ENCODE measurements at regions not wholly inside any gene's neighbourhood (a gene's known extent, or its start where the extent isn't known, plus 50 kb on each side); places are given as distances from the start of the nearest gene placed in this dataset.
"Not testable (repeated sequence)": the region's sequence is repeated elsewhere in the genome, so short reads cannot be mapped to it uniquely, and the experiment has no call there.

- H3K4me3 ChIP-seq; H3K4me1 ChIP-seq (replicated peaks in 1 of 2); in situ Hi-C loops (cut with MboI; ENCODE audit: low pct_unique_long_range_greater_than_20kb in 2 of 9, low sequenced_read_pairs in 9 of 9, unreplicated experiment in 9 of 9); H3K27ac ChIP-seq; ATAC-seq (replicated peaks in 6 of 8): not testable (repeated sequence)
- 100% methylated on average over 1 of the region's 1 CpG; no CpG with 5 or more reads in 9 of the 10 experiments for WGBS, 10 experiments
Observed at GRCh38 chr1:148397516-148397915, 85.6 kb downstream of the PPIAL4G start.

GRCh38 chr1:148392505-148392904 is 90.6 kb downstream of the PPIAL4G start:
- H3K4me1 ChIP-seq (replicated peaks in 1 of 2); in situ Hi-C loops (cut with MboI; ENCODE audit: low pct_unique_long_range_greater_than_20kb in 2 of 9, low sequenced_read_pairs in 9 of 9, unreplicated experiment in 9 of 9); H3K27ac ChIP-seq; H3K4me3 ChIP-seq; ATAC-seq (replicated peaks in 6 of 8): not testable (repeated sequence)
- WGBS, 10 experiments, result 63 to 100% (median 94%) methylated on average over 2 of the region's 2 CpGs; no CpG with 5 or more reads in 5 of the 10 experiments

DNA sequence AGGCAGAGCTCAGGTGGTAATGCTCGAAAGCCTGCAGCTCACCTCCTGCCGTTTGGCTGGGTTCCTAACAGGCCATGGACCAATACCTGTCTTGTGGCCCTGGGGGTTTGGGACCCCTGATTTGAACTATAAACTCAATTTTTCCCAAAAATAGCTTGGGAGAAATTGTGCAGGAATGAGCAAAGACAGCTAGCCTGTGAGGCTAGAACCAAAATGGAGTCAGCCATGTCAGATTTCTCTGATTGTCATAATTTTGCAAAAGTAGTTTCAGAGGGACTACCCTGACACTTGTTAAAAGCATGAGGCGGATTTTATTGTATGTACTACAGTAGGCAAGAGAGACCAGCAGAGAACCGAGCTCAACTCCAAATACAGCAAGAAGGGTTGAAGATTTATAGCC is 91.8 kb downstream of the PPIAL4G start:
- ATAC-seq (replicated peaks in 6 of 8), result not testable (repeated sequence)
- WGBS, 10 experiments, result 80 to 100% (median 93%) methylated on average over 1 to 4 of the region's 4 CpGs; no CpG with 5 or more reads in 5 of the 10 experiments

DNA sequence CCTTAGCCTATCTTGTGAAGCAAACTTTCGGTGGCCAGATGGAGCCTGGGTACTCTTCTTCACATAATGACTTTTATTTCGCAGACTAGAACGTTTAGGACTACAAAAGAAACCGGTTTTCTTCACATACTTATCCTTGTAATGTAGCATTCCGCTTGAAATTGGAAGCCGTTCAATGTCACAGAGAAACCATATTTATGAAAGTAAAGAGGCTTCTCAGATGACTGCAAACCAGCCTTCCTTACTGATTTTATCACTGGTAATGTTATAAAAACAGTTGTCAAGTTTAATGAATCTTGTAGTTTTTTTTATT is 94.1 kb downstream of the PPIAL4G start:
- Histone ChIP-seq H3K4me3 (peak overlapping the region; percentile 17 to 40 (median 35)), H3K4me1 (replicated peaks in 1 of 2) (peaks cover 0 to 3% of the 10 kb centered on the region in 2 donors), H3K27ac (peak overlapping the region; percentile 80 to 96)
- 0 to 67% (median 35%) methylated on average over 3 to 6 of the region's 6 CpGs for WGBS, 10 experiments
- in situ Hi-C loops (cut with MboI; ENCODE audit: low pct_unique_long_range_greater_than_20kb in 2 of 9, low sequenced_read_pairs in 9 of 9, unreplicated experiment in 9 of 9), result no loop called here
- no peak for ATAC-seq (replicated peaks in 6 of 8)

More for the DNA sequence above, 91.8 kb downstream of the PPIAL4G start:
- in situ Hi-C loops (cut with MboI; ENCODE audit: low pct_unique_long_range_greater_than_20kb in 2 of 9, low sequenced_read_pairs in 9 of 9, unreplicated experiment in 9 of 9); H3K27ac ChIP-seq; H3K4me1 ChIP-seq (replicated peaks in 1 of 2); H3K4me3 ChIP-seq: not testable (repeated sequence)

DNA sequence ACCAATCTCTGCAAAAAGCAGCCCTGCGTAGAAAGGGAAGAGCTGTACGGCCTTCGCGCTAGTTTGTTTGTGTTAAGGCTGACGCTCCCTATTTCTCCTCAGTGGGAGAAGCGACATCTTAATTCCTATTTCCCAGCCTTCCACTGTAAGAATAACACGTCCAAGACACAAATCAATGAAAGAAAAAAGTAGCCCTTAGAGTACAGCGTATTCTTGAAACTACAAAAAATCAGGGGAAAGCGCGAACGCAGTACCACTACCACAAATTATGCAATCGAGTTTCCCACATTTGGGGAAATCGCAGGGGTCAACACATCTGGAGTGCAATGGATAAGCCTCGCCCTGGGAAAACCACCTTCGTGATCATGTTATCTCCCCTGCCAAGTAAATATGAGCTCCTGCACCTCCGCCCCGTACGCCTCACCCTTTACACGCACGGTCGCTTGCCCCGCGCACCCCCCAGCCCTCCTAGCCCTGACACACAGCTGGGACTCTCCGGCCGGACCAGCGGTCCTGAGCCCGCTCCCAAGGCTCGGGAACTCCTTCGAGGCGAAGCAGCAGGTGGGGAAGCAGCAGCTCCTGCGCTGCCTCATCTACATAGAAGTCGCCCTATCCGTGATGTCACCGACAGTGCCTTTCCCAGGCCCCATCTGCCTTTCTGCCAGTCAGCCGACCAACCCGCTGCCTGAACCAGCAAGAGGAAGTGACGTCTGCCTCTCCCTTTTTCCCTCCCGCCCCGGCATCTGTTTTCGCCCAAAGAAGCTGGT is 94.7 kb downstream of the PPIAL4G start:
- WGBS, 10 experiments, result 4 to 54% (median 26%) methylated on average over 2 to 26 of the region's 40 CpGs; no CpG with 5 or more reads in 1 of the 10 experiments
- peak overlapping the region; percentile 31 to 40 (median 35) for H3K4me3 ChIP-seq
- peak; percentile 87 to 94 (median 92) for ATAC-seq (replicated peaks in 6 of 8)
- in situ Hi-C loops (cut with MboI; ENCODE audit: low pct_unique_long_range_greater_than_20kb in 2 of 9, low sequenced_read_pairs in 9 of 9, unreplicated experiment in 9 of 9), result no loop called here
- H3K27ac ChIP-seq, result peak overlapping the region; percentile 80 to 96
- peaks cover 0 to 3% of the 10 kb centered on the region in 2 donors for H3K4me1 ChIP-seq (replicated peaks in 1 of 2)

DNA sequence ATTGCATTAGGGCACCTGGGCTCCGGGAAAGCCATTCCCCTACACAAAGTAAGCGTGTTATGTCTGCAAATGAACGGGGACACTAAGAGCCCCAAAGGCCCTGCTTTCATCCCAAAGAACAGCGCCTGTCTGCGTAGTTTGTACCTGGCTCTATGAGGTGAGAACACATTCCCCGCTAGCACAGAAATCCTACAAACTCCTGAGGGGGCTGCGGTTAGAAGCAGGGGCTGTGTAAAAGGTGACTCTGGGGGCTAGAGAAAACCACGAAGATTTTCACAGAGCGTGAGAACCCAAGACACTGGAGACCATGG is 95.2 kb downstream of the PPIAL4G start:
- ATAC-seq (replicated peaks in 6 of 8); H3K4me1 ChIP-seq (replicated peaks in 1 of 2); in situ Hi-C loops (cut with MboI; ENCODE audit: low pct_unique_long_range_greater_than_20kb in 2 of 9, low sequenced_read_pairs in 9 of 9, unreplicated experiment in 9 of 9): not testable (repeated sequence)
- WGBS, 10 experiments, result 0 to 64% (median 42%) methylated on average over 1 to 9 of the region's 9 CpGs; no CpG with 5 or more reads in 1 of the 10 experiments
- Histone ChIP-seq H3K4me3 (peak overlapping the region in 2 of 5 donors; percentile 37 to 40), H3K27ac (peak overlapping the region in 1 of 2 donors; percentile 80)

- in situ Hi-C loops (cut with MboI; ENCODE audit: low pct_unique_long_range_greater_than_20kb in 2 of 9, low sequenced_read_pairs in 9 of 9, unreplicated experiment in 9 of 9); ATAC-seq (replicated peaks in 6 of 8); H3K4me1 ChIP-seq (replicated peaks in 1 of 2); H3K27ac ChIP-seq: not testable (repeated sequence)
- WGBS, 10 experiments, result 66 to 88% (median 85%) methylated on average over 1 to 18 of the region's 18 CpGs; no CpG with 5 or more reads in 1 of the 10 experiments
- H3K4me3 ChIP-seq, result peak overlapping the region in 1 of 5 donors; percentile 40
Observed at GRCh38 chr1:148387122-148387948, 95.8 kb downstream of the PPIAL4G start.

- WGBS, 10 experiments, result 20 to 100% (median 92%) methylated on average over 1 of the region's 1 CpG; no CpG with 5 or more reads in 4 of the 10 experiments
- peaks cover 0 to 3% of the 10 kb centered on the region in 2 donors for H3K4me1 ChIP-seq (replicated peaks in 1 of 2)
- no peak for ATAC-seq (replicated peaks in 6 of 8)
- no peak overlapping the region for H3K27ac ChIP-seq
- in situ Hi-C loops (cut with MboI; ENCODE audit: low pct_unique_long_range_greater_than_20kb in 2 of 9, low sequenced_read_pairs in 9 of 9, unreplicated experiment in 9 of 9), result no loop called here
- no peak overlapping the region for H3K4me3 ChIP-seq
Observed at GRCh38 chr1:148386617-148387016, 96.5 kb downstream of the PPIAL4G start.

- ATAC-seq (replicated peaks in 6 of 8); H3K27ac ChIP-seq; in situ Hi-C loops (cut with MboI; ENCODE audit: low pct_unique_long_range_greater_than_20kb in 2 of 9, low sequenced_read_pairs in 9 of 9, unreplicated experiment in 9 of 9); H3K4me3 ChIP-seq; H3K4me1 ChIP-seq (replicated peaks in 1 of 2): not testable (repeated sequence)
- 80 to 100% (median 94%) methylated on average over 1 to 4 of the region's 4 CpGs; no CpG with 5 or more reads in 6 of the 10 experiments for WGBS, 10 experiments
Observed at GRCh38 chr1:148386031-148386398, 97.1 kb downstream of the PPIAL4G start.

GRCh38 chr1:148385371-148386030 is 97.6 kb downstream of the PPIAL4G start:
- WGBS, 10 experiments, result 44 to 80% (median 67%) methylated on average over 1 to 4 of the region's 4 CpGs; no CpG with 5 or more reads in 4 of the 10 experiments
- Histone ChIP-seq H3K4me3 (no peak overlapping the region), H3K4me1 (replicated peaks in 1 of 2) (peaks cover 0 to 3% of the 10 kb centered on the region in 2 donors), H3K27ac (no peak overlapping the region)
- no peak for ATAC-seq (replicated peaks in 6 of 8)
- in situ Hi-C loops (cut with MboI; ENCODE audit: low pct_unique_long_range_greater_than_20kb in 2 of 9, low sequenced_read_pairs in 9 of 9, unreplicated experiment in 9 of 9), result no loop called here

- no peaks in the 10 kb centered on the region for H3K4me1 ChIP-seq (replicated peaks in 1 of 2)
- no peak overlapping the region for H3K4me3 ChIP-seq
- H3K27ac ChIP-seq, result no peak overlapping the region
- WGBS, 10 experiments, result 0 to 80% (median 67%) methylated on average over 1 to 5 of the region's 5 CpGs; no CpG with 5 or more reads in 2 of the 10 experiments
- ATAC-seq (replicated peaks in 6 of 8), result no peak
- in situ Hi-C loops (cut with MboI; ENCODE audit: low pct_unique_long_range_greater_than_20kb in 2 of 9, low sequenced_read_pairs in 9 of 9, unreplicated experiment in 9 of 9), result no loop called here
Observed at GRCh38 chr1:148383966-148384365, 99.1 kb downstream of the PPIAL4G start.

DNA sequence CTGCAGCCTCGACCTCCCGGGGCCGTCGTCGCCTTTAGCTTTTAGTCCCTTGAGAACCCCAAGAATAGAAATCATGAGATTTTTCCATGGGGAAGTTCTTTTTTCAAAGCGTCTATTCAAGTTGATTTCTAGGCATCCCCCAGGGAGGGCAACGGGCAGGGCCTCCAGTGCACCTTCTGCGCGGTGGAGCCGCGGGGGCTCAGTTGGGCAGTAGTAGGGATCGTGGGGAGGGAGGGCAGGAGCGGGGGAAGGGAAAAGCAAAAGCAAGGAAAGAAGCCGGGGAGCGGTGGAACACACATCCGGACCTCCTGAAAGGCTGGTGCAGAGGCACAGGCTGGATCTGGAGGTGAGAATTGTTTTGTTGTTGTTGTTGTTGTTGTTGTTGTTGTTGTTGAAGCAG is 103.4 kb downstream of the PPIAL4G start:
- H3K4me1 ChIP-seq (replicated peaks in 1 of 2), result no peaks in the 10 kb centered on the region
- WGBS, 10 experiments, result 30 to 80% (median 80%) methylated on average over 1 to 7 of the region's 16 CpGs; no CpG with 5 or more reads in 4 of the 10 experiments
- in situ Hi-C loops (cut with MboI; ENCODE audit: low pct_unique_long_range_greater_than_20kb in 2 of 9, low sequenced_read_pairs in 9 of 9, unreplicated experiment in 9 of 9), result no loop called here
- no peak for ATAC-seq (replicated peaks in 6 of 8)
- no peak overlapping the region for H3K4me3 ChIP-seq
- no peak overlapping the region for H3K27ac ChIP-seq

- no peak for ATAC-seq (replicated peaks in 6 of 8)
- Histone ChIP-seq H3K27ac (no peak overlapping the region), H3K4me3 (no peak overlapping the region), H3K4me1 (replicated peaks in 1 of 2) (no peaks in the 10 kb centered on the region)
- in situ Hi-C loops (cut with MboI; ENCODE audit: low pct_unique_long_range_greater_than_20kb in 2 of 9, low sequenced_read_pairs in 9 of 9, unreplicated experiment in 9 of 9), result no loop called here
- 63 to 90% (median 75%) methylated on average over 3 to 15 of the region's 22 CpGs; no CpG with 5 or more reads in 5 of the 10 experiments for WGBS, 10 experiments
Observed at GRCh38 chr1:148379170-148379500, 104.0 kb downstream of the PPIAL4G start.

Measured in motor neuron (in vitro differentiated cells).